ENCODE measurements at regions not wholly inside any gene's neighbourhood (a gene's known extent, or its start where the extent isn't known, plus 50 kb on each side); places are given as distances from the start of the nearest gene placed in this dataset.

GRCh38 chr1:221886311-221886710, 144.4 kb upstream of the DUSP10 start:
- no peaks in the 10 kb centered on the region for H3K9me2 ChIP-seq (replicated peaks; ENCODE audit: low read depth, low read length)
- no peak overlapping the region for H3K4me2 ChIP-seq (ENCODE audit: low read depth, low read length, poor library complexity, severe bottlenecking)
- H3K9me3 ChIP-seq (ENCODE audit: insufficient read depth, low read depth, low read length): no peaks in the 10 kb centered on the region
- peaks cover 67% of the 10 kb centered on the region for H3K4me1 ChIP-seq (ENCODE audit: insufficient read depth, low read length, poor library complexity, severe bottlenecking)
- no peaks in the 10 kb centered on the region for H3K36me3 ChIP-seq (ENCODE audit: insufficient read depth, low read length)
- no peaks in the 10 kb centered on the region for H3K27me3 ChIP-seq (ENCODE audit: insufficient read depth, low read length, poor library complexity, severe bottlenecking)
- no peaks in the 10 kb centered on the region for H4K20me1 ChIP-seq (ENCODE audit: insufficient read depth, low read length, poor library complexity, severe bottlenecking)
- H3K79me2 ChIP-seq (ENCODE audit: insufficient read depth, low read length): no peaks in the 10 kb centered on the region
- H3F3A ChIP-seq (ENCODE audit: low read depth): no peaks in the 10 kb centered on the region
- H3K4me3 ChIP-seq (ENCODE audit: low read length, poor library complexity, severe bottlenecking): no peak overlapping the region
- H2AFZ ChIP-seq (ENCODE audit: low read length): no peak overlapping the region
- H3K9ac ChIP-seq (ENCODE audit: low read depth, low read length, poor library complexity, severe bottlenecking): no peak overlapping the region
- TF ChIP-seq EZH2phosphoT487 (IDR thresholded peaks at IDR 0.05; ENCODE audit: borderline replicate concordance) (no peak), CTCF (conservative IDR thresholded peaks at IDR 0.05; ENCODE audit: low read length) (no peak)

GRCh38 chr1:221884821-221885220, 142.9 kb upstream of the DUSP10 start:
- Histone ChIP-seq H3K4me2 (ENCODE audit: low read depth, low read length, poor library complexity, severe bottlenecking) (no peak overlapping the region), H4K20me1 (ENCODE audit: insufficient read depth, low read length, poor library complexity, severe bottlenecking) (no peaks in the 10 kb centered on the region), H3K27me3 (ENCODE audit: insufficient read depth, low read length, poor library complexity, severe bottlenecking) (no peaks in the 10 kb centered on the region), H3K9ac (ENCODE audit: low read depth, low read length, poor library complexity, severe bottlenecking) (no peak overlapping the region), H2AFZ (ENCODE audit: low read length) (no peak overlapping the region), H3K9me3 (ENCODE audit: insufficient read depth, low read depth, low read length) (no peaks in the 10 kb centered on the region), H3K79me2 (ENCODE audit: insufficient read depth, low read length) (no peaks in the 10 kb centered on the region), H3K9me2 (replicated peaks; ENCODE audit: low read depth, low read length) (no peaks in the 10 kb centered on the region), H3K36me3 (ENCODE audit: insufficient read depth, low read length) (no peaks in the 10 kb centered on the region), H3F3A (ENCODE audit: low read depth) (no peaks in the 10 kb centered on the region), H3K4me1 (ENCODE audit: insufficient read depth, low read length, poor library complexity, severe bottlenecking) (peaks cover 65% of the 10 kb centered on the region), H3K4me3 (ENCODE audit: low read length, poor library complexity, severe bottlenecking) (no peak overlapping the region)
- TF ChIP-seq EZH2phosphoT487 (IDR thresholded peaks at IDR 0.05; ENCODE audit: borderline replicate concordance) (no peak), CTCF (conservative IDR thresholded peaks at IDR 0.05; ENCODE audit: low read length) (no peak)

GRCh38 chr1:221881805-221882581, 140.1 kb upstream of the DUSP10 start:
- Histone ChIP-seq H3K79me2 (ENCODE audit: insufficient read depth, low read length) (no peaks in the 10 kb centered on the region), H3K4me2 (ENCODE audit: low read depth, low read length, poor library complexity, severe bottlenecking) (no peak overlapping the region), H3F3A (ENCODE audit: low read depth) (peaks cover 10% of the 10 kb centered on the region)

More at GRCh38 chr1:221881805-221882581, 140.1 kb upstream of the DUSP10 start:
- Histone ChIP-seq H3K4me3 (ENCODE audit: low read length, poor library complexity, severe bottlenecking) (no peak overlapping the region), H3K9me2 (replicated peaks; ENCODE audit: low read depth, low read length) (no peaks in the 10 kb centered on the region), H3K27me3 (ENCODE audit: insufficient read depth, low read length, poor library complexity, severe bottlenecking) (no peaks in the 10 kb centered on the region), H3K36me3 (ENCODE audit: insufficient read depth, low read length) (no peaks in the 10 kb centered on the region), H2AFZ (ENCODE audit: low read length) (no peak overlapping the region), H4K20me1 (ENCODE audit: insufficient read depth, low read length, poor library complexity, severe bottlenecking) (no peaks in the 10 kb centered on the region), H3K4me1 (ENCODE audit: insufficient read depth, low read length, poor library complexity, severe bottlenecking) (peaks cover 67% of the 10 kb centered on the region), H3K9me3 (ENCODE audit: insufficient read depth, low read depth, low read length) (no peaks in the 10 kb centered on the region), H3K9ac (ENCODE audit: low read depth, low read length, poor library complexity, severe bottlenecking) (peak overlapping the region; percentile 19)
- TF ChIP-seq EZH2phosphoT487 (IDR thresholded peaks at IDR 0.05; ENCODE audit: borderline replicate concordance) (no peak), CTCF (conservative IDR thresholded peaks at IDR 0.05; ENCODE audit: low read length) (no peak)
